Suprapubic skin (tissue), 3 donors: ENCODE measurements at regions not wholly inside any gene's neighbourhood (a gene's known extent, or its start where the extent isn't known, plus 50 kb on each side); places are given as distances from the start of the nearest gene placed in this dataset.

Experiments
- POLR2AphosphoS5 ChIP-seq, 3 donors: sonication (generic); formaldehyde crosslinking; IDR thresholded peaks; one replicate each; pipeline ENCODE4 v1.6.1; 2017; ENCODE audit warnings: antibody characterized with exemption in 3 of 3
- TF ChIP-seq, protein P1 (sequence below), 2 donors: fragments of 200-600 bp in 1 of 2; fragments of 450-650 bp in 1 of 2; sonication (generic) in 1 of 2; IDR thresholded peaks; one replicate each; pipeline ENCODE4 v1.5.1; 2016 to 2019; ENCODE audit warnings: antibody characterized with exemption in 2 of 2, mild to moderate bottlenecking in 1 of 2, moderate library complexity in 1 of 2

- TF ChIP-seq, protein P1, sequence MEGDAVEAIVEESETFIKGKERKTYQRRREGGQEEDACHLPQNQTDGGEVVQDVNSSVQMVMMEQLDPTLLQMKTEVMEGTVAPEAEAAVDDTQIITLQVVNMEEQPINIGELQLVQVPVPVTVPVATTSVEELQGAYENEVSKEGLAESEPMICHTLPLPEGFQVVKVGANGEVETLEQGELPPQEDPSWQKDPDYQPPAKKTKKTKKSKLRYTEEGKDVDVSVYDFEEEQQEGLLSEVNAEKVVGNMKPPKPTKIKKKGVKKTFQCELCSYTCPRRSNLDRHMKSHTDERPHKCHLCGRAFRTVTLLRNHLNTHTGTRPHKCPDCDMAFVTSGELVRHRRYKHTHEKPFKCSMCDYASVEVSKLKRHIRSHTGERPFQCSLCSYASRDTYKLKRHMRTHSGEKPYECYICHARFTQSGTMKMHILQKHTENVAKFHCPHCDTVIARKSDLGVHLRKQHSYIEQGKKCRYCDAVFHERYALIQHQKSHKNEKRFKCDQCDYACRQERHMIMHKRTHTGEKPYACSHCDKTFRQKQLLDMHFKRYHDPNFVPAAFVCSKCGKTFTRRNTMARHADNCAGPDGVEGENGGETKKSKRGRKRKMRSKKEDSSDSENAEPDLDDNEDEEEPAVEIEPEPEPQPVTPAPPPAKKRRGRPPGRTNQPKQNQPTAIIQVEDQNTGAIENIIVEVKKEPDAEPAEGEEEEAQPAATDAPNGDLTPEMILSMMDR (IDR thresholded peaks at IDR 0.05): no peak
- no peak for TF ChIP-seq POLR2AphosphoS5 (IDR thresholded peaks at IDR 0.05)
Measured at GRCh38 chr7:34330308-34330707, 327.7 kb upstream of the NPSR1 start.
